ENCODE measurements at regions not wholly inside any gene's neighbourhood (a gene's known extent, or its start where the extent isn't known, plus 50 kb on each side); places are given as distances from the start of the nearest gene placed in this dataset.

DNA sequence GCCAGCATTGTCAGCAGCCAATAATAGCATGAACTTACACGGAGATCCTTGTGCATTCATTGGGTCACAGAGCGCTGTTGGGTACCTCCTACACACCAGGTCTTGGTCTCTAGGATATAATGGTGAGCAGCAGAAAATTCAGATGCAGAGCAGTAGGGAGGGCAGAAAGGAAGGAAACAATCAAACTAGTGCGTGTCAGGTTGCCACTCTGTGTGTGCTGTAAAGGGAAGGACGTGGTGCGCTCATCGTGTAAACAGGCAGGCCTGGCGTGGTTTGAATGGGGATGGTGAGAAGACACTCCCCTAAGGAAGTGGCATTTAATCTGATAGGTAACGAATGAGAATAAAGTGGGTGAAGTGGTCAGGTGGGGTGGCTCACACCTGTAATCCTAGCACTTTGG lies 336.4 kb downstream of the CDH26 start:
- no peak for DNase-seq

DNA sequence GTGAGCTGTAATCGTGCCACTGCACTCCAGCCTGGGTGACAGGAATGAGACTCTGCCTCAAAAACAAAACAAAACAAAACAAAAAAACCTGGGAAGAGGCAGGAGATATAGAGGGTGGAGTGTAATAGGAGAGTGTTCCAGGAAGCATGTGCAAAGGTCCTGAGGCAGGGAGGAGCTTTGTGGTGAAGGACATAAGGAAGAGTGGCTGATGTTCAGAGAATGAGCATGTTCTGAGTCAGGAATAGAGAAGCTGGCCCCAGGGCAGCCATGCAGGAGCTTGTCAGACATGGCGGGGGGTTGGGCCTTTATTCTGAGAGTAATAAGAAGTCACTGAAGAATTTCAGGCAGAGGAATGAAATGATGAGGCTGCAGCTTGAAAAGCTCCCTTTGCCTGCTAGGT lies 337.0 kb downstream of the CDH26 start:
- no peak for DNase-seq

DNA sequence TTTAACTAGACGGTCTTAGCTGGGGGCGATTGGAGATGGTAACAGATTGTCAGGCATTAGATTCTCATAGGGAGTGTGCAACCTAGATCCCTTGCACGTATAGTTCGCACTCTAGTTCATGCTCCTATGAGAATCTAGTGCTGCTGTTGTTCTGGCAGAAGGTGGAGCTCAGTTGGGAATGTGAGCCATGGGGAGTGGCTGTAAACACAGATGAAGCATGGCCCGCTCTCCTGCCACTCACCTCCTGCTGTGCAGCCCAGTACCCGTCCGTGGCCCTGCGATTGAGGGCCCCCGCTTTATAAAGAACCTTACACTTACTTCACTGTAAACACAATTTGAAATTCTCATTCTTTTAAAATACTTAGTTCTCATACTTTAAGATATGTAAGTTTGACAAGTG lies 339.4 kb downstream of the CDH26 start:
- DNase-seq, result no peak

DNA sequence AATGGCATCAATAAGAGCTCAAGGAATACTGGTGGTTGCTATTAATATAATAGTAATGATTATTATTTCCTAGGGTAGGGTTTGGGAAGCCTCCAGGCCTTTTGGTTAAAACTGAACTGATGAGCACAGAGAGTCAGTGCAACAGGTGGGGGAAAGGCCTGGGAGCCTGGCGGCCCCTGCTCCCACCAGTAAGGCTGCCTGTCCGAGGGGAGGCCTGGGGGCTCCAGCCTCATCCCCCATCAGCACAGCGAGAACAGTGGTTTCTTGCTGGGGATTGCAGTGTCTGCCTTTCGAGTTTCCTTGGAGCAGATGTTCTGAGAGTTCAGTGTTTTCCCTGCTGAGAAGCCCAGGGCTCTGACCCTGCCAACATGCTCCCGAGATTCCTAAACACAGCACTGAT lies 340.4 kb downstream of the CDH26 start:
- no peak for DNase-seq

DNA sequence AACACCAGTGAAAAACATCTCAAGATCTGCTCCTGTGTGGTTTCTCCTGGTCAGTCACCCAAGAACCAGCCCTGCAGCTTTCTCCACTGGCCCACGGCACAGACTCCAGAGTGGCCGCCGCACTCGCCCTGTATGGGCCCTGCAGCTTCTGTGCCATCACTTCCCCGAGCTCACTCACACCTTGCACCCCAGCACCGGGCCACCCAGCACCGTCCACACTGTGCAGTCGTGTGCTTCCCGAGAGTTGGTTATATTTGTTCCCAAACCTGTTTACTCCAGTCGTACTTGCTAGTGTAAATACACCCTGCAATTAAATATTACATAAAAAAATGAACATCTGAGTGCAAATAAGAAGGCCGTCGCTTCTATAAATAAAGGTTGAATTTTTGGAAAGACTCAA lies 341.7 kb downstream of the CDH26 start:
- no peak for DNase-seq

DNA sequence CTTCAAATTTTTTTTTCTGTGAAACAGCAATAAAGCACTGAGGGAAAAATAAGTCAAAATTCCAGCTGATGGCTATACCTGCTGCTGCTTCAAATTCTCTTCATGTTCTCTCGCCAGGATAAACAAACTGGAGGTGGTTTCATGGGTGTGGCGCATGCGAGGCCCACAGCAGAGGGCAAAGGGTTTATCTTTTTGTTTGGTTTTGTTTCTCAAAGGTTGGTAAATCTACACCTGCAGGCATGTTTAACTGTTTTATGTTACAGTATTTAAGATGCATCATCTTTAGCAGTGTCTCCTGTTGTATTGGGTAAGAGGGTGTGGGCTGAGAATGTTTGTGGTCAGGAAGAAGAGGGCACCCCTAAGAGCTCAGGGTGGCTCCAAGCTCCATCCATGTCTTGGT lies 342.2 kb downstream of the CDH26 start:
- DNase-seq, result no peak

DNA sequence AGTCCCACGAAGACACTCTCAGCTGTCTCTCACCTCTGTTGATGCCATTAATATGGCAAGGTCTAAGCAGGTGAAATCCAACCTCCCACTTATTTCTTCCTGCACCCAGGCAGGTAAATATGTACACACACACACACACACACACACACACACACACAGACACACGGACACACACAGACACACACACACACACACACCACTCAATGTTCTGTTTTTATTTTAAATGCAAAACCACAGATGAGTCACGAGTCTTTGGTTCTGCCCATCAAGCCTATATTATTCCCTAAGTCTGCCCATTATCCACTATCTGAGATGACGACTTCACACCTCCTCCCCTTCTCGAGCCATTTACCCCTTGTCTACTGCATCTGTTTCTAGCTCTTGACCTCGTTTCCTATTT lies 344.7 kb downstream of the CDH26 start:
- no peak for DNase-seq

DNA sequence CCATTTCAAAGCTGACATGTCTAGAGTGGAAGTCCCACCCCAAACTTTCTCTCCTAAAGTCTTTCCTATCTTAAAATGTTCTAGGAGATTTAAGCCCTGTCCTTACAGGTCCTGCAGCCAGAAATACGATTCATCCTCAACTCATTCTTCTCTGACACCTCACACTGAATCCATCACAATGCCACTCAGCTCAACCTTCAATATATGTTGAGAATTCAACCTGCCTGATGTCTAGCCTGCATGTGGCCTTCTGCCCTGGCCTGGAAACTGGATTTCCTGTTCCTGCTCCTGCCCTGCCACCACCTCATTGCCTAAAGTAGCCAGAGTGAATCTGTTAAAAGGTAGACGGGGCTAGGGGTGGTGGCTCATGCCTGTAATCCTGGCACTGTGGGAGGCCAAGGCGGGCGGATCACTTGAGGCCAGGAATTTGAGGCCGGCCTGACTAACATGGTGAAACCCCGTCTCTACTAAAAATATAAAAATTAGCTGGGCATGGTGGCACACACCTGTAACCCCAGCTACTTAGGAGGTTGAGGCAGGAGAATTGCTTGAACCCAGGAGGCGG lies 345.9 kb downstream of the CDH26 start:
- no peak for DNase-seq

DNA sequence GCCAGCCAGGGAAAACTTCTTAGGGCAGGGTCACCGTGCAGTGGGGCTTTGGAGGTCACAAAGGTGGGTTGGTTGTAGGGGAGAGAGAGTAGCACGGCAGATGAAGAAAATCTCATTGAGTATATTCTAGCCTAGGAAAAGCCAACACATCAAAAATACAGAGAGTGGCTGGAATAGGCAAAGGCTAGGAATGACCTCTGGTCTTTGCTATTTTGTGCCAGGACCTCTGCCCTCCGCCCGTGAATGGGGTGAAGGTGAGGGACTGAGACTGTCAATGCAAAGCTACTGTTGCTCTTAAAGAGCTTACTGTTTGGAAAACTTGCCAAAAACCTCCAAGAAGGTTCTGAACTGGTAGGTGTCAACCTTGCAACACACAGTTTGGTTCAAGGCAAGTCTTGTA lies 346.7 kb downstream of the CDH26 start:
- DNase-seq, result no peak

DNA sequence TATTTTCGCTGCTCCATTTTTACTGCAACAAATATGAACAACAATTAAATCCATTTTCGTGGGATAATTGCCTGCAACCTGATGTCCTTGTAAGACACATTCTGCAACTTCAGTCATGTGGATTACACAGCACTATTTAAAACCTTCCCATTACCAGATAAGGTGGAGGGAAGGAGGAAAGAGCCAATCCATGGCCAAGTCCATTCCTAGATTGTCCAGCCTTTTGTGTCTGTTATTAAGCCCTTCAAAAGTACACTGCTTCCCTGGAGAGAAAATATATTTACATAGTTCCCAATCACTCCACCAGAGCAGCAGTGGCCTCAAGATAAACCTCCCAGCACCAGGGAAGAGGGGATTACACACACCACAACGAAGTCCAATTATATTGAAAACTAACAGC lies 347.9 kb downstream of the CDH26 start:
- DNase-seq, result no peak

DNA sequence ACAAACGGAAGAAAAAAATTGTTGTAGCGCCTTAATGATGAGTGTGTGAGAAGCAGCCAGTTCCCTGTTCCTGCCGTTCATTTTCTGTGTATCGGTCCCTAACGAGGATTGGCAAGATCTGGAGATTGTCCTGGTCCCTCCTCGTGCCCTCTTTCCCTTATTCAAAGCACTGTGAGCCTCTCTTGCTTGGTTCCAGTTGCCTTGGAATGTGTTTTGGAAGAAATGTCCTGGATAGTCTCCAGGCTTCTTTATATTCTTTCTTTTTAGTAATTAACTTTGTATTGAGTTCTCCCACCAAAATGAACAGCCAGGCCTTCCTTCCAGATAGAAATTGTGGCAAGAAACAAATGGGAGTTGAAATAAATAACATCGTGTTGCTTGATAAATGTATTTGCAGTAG lies 348.3 kb downstream of the CDH26 start:
- no peak for DNase-seq

DNA sequence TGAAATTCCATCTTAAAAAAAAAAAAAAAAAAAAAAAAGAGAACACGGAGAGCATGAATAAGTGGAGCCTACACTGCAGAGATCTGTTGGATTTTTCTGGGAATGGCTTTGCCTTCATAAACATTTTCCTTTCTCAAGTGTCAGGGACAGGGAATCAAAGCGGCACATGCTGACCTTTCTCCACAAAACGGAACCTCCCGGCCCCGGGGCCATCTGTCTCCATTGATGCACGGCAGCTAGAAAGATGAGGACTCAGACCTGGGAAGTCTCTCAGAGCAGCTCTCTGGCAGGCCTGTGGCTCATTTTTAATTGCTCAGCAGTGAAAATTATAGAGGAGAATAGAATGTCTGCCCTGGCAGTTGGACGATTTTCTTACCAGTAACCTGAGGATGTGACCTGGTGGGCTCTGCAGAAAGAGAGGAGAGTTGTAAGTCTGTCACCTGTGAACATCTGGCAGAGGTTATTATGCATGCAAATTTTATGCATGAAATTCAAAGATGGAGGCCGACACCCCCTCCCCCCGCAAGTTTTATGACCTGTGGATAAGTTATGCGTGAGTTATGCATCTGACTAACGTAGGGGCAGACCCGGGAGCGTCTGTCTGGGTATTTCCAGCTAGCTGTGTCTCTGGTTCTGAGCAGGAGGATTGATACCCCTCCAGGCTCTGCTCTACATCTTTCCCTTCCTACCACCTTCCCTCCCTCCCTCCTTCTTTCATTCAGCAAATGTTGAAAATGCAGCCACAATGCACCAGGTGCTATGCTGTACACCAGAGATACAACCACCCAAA lies 352.5 kb downstream of the CDH26 start:
- DNase-seq, result no peak

DNA sequence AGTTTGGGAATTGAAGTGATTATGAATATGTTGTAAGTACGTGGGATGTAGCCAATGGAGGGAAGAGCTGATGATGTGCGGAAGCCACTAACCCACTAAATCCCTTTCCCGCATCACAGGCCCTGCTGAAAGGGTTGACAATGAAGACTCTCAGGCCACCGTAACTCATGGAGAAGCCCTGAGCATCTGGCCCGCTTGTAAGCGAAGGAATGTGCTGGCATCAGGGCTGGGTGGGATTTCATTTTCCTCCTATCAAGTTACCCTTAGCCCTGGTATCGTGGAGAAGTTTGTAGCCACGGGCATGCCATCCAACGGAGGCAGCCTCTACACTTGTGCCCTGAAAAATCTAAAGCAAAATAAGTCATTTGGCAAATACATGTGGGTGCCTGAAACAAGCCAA lies 355.0 kb downstream of the CDH26 start:
- DNase-seq, result no peak

DNA sequence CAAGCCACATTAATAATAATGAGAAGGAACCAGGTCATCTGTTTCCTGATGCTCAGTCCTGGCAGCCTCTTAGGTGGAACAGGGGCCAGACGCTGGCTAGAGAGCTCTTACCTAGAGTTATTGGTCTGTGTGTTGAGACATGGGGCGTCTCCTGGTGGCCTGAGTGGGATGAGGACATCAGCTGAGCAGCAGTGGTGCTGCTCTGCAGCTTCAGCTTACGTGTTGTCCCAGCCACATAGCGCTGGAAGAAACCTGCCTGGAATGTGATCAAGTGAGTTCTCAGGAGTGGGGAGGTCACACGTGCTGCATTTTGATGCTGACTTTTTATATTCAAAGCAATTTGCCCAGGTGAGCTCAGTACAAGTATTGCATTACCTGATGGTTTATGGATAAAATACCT lies 355.4 kb downstream of the CDH26 start:
- DNase-seq, result no peak

DNA sequence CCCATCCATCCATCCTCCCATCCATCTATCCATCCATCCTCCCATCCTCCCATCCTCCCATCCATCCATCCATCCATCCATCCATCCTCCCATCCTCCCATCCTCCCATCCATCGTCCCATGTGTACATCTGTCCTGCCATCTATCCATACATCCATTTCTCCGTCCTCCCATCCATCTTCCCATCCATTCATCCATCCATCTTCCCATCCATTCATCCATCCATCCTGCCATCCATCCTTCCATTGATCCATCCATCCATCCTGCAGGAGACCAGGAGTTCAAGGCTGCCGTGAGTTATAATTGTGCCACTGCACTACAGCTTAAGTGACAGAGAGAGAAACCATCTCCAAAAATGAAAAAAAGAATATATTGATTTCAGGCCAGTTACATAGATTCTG lies 356.5 kb downstream of the CDH26 start:
- no peak for DNase-seq

DNA sequence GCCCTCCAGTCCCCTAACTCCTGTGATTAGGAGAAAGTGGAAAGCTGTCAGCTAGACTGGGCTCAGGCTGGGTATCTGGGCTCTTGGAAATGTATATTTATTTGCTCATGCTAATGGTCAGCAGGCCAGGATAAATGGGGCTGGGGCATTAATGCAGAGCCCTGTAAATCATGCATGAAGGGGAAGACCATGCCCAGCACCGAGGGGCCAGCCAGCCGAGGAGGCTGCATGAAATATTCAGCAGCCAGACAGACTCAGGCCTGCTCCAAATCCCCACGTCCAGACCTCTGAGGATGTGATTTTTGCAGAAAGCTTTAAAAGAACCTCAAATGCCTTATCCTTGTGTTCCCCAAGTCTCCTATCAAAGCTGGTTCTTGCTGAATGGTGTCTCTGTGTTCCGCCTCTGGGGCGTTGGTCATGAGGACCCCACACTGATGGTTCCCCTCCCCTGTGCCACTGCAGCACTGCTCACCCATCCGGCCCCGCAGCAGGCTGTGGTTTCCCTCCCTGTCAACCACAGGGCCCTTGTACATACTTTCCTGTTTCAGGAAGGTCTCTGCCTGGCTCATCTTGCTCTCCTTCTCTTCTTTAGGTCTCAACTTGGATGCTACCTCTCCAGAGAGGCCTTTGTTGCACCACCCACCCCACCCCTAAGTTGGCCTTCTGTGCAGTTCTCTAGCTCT lies 358.4 kb downstream of the CDH26 start:
- no peak for DNase-seq

DNA sequence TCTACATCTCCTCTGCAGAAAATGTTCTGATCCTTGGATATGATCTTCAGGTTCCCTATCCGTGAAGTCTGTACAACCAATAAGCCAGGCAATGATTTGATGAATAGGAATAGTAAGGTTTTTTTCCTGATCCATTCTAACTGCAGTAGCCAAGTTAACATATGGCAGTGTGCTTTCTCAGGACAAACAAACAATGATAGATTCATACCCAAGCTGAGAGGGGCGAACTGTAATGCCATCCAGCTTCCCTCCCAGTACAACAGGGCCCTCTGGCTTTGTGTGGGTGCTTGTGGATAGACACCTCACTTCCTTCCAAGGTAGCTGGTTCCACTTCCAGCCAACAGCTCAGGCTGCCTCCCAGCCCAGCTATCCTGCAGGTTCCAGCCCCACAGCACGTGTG lies 359.2 kb downstream of the CDH26 start:
- no peak for DNase-seq

DNA sequence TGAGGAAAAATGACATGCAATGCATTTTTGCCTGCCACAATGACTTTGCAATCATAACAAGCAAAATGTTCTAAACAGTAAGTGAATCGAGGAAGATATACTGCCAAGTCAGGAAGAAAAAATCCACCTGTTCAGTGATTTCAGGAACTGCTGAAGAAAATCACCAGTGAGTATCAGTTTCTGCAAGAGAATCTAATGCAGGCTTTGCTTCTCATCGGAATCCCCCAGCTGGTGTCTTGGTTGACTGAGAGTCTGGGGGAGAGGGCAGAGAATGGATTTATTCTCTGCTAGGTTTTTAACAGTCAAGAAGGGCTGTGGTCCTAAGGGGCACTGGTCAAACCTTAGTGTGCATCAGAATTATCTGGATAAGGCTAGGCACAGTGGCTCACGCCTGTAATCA lies 363.4 kb downstream of the CDH26 start:
- no peak for DNase-seq

DNA sequence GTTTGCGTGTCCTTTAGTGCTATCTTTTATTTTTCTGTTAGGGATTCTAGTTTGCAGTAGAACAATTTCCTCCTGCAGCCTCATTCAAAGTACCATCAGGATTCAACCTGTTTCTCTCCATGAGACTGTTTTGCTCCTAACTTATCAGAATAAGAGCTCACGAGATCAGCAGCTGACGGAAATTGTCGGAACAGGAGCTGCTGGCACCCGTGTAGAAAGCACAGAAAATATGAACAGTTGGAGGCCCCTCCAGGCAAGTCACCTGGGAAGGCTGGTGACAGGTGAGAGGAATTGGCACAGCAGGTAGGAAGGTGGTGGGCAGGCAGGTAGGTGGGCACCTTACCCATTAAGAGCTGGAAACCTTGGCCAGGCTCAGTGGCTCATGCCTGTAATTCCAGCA lies 368.6 kb downstream of the CDH26 start:
- DNase-seq, result no peak

DNA sequence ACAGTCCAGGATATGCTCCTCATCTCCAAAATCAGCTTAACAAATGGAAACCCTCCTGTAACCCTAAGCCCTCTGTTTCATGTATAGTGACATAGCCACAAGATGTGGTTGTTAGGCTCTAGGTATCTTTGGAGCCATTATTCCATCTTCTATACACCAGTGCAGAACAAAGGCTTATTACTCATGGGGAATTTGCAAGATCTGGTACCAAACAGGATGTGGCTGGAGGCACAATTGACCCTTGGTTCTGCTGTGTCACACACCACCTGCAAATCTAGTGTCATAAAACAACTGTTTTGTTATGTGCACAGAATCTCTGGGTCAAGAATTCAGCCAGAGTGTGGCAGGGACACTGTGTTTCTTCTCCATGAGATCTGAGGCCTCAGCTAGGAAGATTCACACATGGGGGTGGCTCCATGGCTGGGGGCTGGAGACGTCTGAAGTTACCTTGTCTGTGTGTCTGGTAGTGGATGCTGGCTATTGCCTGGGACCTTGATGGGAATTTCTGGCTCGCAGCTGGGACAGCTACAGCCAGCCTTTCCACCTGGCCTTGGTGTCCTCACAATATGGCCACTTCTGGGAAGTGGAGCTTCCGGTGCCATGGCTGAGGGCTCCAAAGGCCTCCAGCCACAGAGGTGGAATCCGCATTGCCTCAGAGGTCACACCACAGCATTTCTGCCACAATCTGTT lies 369.9 kb downstream of the CDH26 start:
- DNase-seq, result no peak

DNA sequence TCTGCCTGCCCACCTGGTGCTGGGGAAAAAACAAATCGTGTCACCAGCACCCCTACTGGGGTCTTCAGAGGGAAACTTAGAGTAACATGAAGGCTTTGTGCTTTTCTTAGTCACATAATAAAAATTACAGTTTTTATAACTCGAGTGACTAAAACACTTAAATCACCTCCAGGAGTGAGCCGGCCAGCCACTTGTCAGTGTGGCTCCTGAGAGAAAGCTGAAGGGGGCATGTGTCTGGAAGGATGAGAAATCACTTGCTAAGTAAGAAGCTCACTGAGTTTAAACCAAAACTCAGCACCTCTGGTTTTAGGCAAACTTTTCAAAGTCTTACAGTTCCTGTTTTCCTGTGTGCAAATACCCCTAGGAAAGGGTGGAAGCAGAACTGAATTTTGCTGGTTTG lies 372.2 kb downstream of the CDH26 start:
- no peak for DNase-seq

DNA sequence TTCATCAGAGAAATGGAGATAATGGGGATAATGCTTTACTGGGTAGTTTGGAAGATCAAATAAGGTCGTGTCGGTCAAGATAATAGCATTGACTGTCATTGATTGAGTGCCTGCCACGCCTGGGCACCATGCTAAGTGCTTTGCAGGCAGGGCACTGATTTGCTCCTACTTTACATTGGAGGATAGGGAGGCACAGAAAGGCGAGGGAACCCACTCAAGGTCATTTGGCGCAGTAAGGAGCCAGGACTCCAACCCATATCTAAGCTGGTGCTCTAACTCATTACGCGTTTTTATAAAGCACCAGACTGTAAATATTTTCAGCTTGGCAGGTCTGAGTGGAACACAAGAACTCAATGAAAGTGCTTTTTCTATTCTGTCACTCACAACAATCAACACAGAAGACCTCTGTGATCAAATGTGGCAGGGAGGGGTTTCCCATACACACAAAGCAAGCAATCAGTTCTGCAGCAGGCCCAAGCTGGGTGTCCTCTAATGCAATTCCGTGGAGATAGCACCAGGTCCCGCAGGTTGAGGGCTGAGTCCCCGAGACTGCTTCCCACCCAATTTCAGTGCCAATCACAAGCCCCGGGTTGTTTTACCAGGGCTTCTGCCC lies 373.6 kb downstream of the CDH26 start:
- DNase-seq, result no peak

DNA sequence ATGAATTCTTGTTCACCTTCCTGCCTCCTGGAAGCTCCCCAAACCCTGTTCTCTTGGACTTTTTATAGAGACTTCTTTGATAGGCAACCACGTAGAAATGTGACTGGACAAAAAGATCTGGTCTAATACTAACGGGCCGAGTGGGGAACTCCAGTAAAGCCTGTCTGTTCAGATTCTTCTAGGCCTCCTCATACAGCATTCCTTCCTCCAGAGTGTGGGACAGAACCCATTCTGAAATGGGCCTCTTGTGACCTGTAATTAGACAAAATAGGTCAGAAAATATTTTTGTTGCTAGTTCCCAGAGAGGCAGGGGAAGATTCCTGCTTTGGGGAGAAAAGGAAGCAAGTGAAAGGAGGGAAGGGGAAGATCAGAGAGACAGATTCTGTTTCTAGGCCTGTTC lies 374.3 kb downstream of the CDH26 start:
- DNase-seq, result no peak

DNA sequence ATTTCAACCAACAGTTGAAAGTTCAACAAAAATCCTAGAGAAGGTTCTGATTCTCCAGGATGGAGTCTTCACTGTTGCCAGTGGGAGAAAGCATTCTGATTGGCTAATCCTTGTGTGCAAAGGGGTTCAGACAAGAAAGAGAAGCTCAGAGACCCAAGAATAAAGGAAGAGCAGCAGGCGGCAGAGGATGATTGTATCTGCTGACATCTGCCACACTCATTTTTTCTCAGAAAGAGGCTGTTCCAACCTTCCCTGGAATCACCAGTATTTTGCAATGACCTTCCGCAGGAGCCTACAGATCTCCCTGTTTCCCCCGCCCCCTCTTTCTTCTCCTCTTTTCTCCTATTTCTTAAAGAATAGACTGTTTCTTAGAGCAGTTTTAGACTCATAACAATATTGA lies 376.7 kb downstream of the CDH26 start:
- DNase-seq, result no peak

Measured in NCI-H510A (cell line).